Urinary bladder (tissue), 3 donors: ENCODE measurements at regions not wholly inside any gene's neighbourhood (a gene's known extent, or its start where the extent isn't known, plus 50 kb on each side); places are given as distances from the start of the nearest gene placed in this dataset.
"Not testable (repeated sequence)": the region's sequence is repeated elsewhere in the genome, so short reads cannot be mapped to it uniquely, and the experiment has no call there.

Source experiments
- DNase-seq: peaks from one replicate; pipeline ENCODE4 v3.0.0-alpha.2; 2015; ENCODE audit errors: extremely low spot score
- H3K27ac ChIP-seq: one replicate; pipeline ENCODE4 v1.5.1; 2013; ENCODE audit warnings: low read depth, mild to moderate bottlenecking, moderate library complexity
- H3K36me3 ChIP-seq: one replicate; pipeline ENCODE4 v1.6.1; 2013; ENCODE audit warnings: mild to moderate bottlenecking, moderate library complexity; ENCODE audit not compliant: insufficient read depth
- H3K4me1 ChIP-seq: one replicate; pipeline ENCODE4 v1.6.1; 2013; ENCODE audit warnings: mild to moderate bottlenecking, moderate library complexity; ENCODE audit not compliant: insufficient read depth
- H3K4me3 ChIP-seq: one replicate; pipeline ENCODE4 v1.5.1; 2013; ENCODE audit warnings: low read depth, low read length
- WGBS: extraction: QIAGEN DNeasy Blood & Tissue Kit; methylation state at CpG from one replicate; pipeline ENCODE4 v1.1.7; 2013; 5-methylcytosine and 5-hydroxymethylcytosine counted together
- donor health status: healthy with polysubstance abuse.
- donor health status: healthy.

- H3K27ac ChIP-seq = no peak overlapping the region
- 45% methylated on average over 3 of the region's 3 CpGs for WGBS
- H3K36me3 ChIP-seq = no peaks in the 10 kb centered on the region
- no peaks in the 10 kb centered on the region for H3K4me1 ChIP-seq
- DNase-seq = no peak
- H3K4me3 ChIP-seq = no peak overlapping the region
Observed at GRCh38 chr16:72467157-72467759, 295.3 kb upstream of the PMFBP1 start.

DNA sequence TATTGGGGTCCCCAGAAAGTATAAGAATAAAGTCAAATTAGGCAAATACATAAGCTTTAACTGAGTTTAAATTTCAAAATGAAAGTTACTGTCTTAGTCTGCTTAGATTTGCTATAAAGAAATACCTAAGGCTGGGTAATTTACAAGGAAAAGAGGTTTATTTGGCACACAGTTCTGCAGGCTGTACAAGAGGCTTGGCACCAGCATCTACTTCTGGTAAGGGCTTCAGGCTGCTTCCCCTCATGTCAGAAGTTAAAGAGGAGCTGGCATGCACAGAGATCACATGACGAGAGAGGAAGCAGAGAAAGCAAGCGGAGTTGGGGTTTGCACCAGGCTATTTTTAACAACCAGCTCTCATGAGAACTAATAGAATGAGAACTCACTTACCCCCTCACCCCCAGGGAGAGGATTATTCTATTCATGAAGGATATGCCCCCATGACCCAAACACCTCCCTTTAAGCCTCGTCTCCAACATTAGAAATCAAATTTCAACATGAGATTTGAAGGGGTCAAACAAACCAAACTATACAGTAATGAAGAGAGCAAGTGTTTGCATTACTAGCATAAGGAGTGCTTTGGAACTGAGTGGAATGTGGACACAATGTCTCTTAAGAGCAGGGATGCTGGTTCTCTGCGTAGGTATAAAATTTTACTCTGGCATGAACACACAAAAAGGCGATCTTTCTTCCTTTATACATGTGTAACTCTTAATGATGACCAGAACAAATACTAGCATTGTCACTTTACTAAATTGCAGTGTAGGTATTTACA lies 292.8 kb upstream of the PMFBP1 start:
- Histone ChIP-seq H3K36me3 (no peaks in the 10 kb centered on the region), H3K4me1 (no peaks in the 10 kb centered on the region), H3K27ac (no peak overlapping the region), H3K4me3 (no peak overlapping the region)
- no peak for DNase-seq
- 74% methylated on average over 5 of the region's 5 CpGs for WGBS

- Histone ChIP-seq H3K4me3 (no peak overlapping the region), H3K27ac (no peak overlapping the region), H3K4me1 (no peaks in the 10 kb centered on the region), H3K36me3 (no peaks in the 10 kb centered on the region)
- 94% methylated on average over 1 of the region's 1 CpG for WGBS
- DNase-seq = no peak
Observed at GRCh38 chr16:72464052-72464451, 292.1 kb upstream of the PMFBP1 start.

GRCh38 chr16:72458035-72458434 lies 286.1 kb upstream of the PMFBP1 start:
- 86% methylated on average over 2 of the region's 2 CpGs for WGBS
- DNase-seq = no peak
- Histone ChIP-seq H3K4me3 (no peak overlapping the region), H3K36me3 (no peaks in the 10 kb centered on the region), H3K27ac (no peak overlapping the region), H3K4me1 (no peaks in the 10 kb centered on the region)

DNA sequence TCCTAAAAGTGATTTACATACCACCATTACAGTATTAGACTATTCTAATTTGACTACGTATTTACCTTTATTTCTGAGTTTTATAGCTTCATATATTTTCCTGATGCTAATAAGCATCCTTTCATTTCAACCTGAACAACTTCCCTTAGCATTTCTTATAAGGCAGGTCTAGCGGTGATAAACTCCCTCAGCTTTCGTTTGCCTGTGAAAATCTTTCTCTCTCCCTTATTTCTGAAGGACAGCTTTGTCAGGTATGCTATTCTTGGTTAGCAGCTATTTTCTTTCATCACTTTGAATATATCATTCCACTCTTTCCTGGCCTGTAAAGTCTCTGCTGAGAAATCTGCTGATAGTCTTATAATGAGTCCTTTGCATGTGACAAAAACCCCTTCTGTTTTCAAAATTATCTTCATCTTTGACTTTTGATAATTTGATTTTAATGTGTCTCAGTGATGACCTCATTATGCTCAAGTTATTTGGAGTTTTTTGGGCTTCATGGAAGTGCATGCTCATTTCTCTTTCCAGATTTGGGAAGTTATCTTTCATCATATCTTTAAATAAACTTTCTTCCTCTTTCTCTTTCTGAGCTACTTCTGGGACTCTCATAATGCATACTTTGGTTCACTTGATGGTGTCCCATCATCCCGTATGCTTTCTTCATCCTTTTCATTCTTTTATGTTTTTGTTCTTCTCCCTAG lies 285.4 kb upstream of the PMFBP1 start:
- Histone ChIP-seq H3K4me1 (no peaks in the 10 kb centered on the region), H3K4me3 (no peak overlapping the region), H3K36me3 (no peaks in the 10 kb centered on the region), H3K27ac (no peak overlapping the region)
- 93% methylated on average over 4 of the region's 4 CpGs for WGBS
- DNase-seq = no peak

- no peaks in the 10 kb centered on the region for H3K36me3 ChIP-seq
- no peaks in the 10 kb centered on the region for H3K4me1 ChIP-seq
- no peak for DNase-seq
- 83% methylated on average over 2 of the region's 2 CpGs for WGBS
- no peak overlapping the region for H3K4me3 ChIP-seq
- no peak overlapping the region for H3K27ac ChIP-seq
Observed at GRCh38 chr16:72455743-72456659, 284.0 kb upstream of the PMFBP1 start.

DNA sequence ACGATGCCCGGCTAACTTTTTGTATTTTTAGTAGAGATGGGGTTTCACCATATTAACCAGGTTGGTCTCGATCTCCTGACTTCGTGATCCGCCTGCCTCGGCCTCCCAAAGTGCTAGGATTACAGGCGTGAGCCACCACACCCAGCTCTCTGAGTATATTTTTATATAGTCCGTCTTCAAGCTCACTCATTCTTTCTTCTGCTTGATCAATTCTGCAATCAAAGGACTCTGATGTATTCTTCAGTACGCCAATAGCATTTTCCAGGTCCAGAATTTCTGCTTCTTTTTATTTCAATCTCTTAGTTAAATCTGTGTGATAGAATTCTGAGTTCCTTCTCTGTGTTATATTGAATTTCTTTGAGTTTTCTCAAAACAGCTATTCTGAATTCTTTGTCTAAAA lies 281.9 kb upstream of the PMFBP1 start:
- H3K4me1 ChIP-seq, H3K4me3 ChIP-seq, H3K27ac ChIP-seq, DNase-seq, H3K36me3 ChIP-seq: not testable (repeated sequence)
- WGBS = over 99% methylated on average over 9 of the region's 9 CpGs

DNA sequence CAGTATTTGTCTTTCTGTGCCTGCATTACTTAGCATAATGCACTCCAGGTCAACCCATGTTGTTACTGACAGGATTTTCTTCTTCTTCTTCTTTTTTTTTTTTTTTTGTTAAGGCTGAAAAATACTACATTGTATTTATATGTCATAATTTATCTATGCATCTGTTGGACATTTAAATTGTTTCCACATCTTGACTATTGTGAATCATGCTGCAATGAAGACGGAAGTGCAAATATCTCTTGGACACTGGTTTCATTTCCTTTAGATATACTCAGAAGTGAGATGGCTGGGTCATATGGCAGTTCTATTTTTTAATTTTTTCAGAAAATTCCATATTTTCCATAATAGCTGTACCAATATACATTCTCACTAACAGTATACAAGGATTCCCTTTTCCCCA lies 272.7 kb upstream of the PMFBP1 start:
- 91% methylated on average over 1 of the region's 1 CpG for WGBS
- Histone ChIP-seq H3K36me3 (no peaks in the 10 kb centered on the region), H3K27ac (no peak overlapping the region), H3K4me3 (no peak overlapping the region), H3K4me1 (no peaks in the 10 kb centered on the region)
- DNase-seq = no peak

DNA sequence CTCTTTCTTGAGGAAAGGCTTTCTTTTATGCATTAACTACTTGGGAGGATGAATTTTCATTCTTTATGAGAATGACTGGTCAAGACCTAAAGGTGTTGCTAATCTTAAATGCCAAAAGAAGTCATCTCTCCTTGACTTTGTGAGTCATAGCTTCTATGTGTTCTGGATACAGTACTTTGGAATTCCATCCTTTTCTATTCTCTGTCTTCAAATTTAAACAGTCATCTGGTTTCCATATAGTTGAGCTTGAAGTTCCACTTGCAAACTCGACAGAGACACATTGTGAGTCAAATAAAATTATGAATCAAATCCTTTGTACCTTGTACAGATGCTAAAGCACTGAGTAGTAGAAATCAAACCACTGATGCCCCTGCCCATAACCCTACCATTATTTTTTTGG lies 271.9 kb upstream of the PMFBP1 start:
- WGBS = 70% methylated on average over 1 of the region's 1 CpG
- H3K27ac ChIP-seq = no peak overlapping the region
- no peaks in the 10 kb centered on the region for H3K36me3 ChIP-seq
- no peak for DNase-seq
- no peak overlapping the region for H3K4me3 ChIP-seq
- no peaks in the 10 kb centered on the region for H3K4me1 ChIP-seq

GRCh38 chr16:72442385-72443158 lies 270.6 kb upstream of the PMFBP1 start:
- 83% methylated on average over 5 of the region's 5 CpGs for WGBS
- Histone ChIP-seq H3K36me3 (no peaks in the 10 kb centered on the region), H3K4me1 (no peaks in the 10 kb centered on the region), H3K27ac (no peak overlapping the region), H3K4me3 (no peak overlapping the region)
- no peak for DNase-seq

GRCh38 chr16:72437891-72438290 lies 265.9 kb upstream of the PMFBP1 start:
- Histone ChIP-seq H3K4me1 (no peaks in the 10 kb centered on the region), H3K27ac (no peak overlapping the region), H3K4me3 (no peak overlapping the region), H3K36me3 (no peaks in the 10 kb centered on the region)
- no peak for DNase-seq

DNA sequence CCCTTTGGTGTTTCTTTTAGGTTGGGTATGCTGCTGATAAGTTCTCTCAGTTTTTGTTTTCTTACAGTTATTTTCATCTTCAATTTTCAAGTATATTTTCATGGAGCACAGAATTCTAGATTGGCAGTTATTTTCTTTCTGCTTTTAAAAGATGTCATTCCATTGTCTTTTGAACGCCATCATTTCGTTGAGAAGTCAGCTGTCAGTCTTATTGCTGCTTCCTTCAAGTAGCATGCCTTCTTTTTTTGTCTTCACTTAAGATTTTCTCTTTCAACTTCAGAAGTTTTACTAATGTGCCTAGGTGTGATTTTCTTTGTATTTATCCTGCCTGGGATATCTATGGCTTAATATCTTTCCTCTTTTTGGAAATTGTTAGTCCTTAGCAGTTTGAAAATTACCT lies 262.2 kb upstream of the PMFBP1 start:
- no peak overlapping the region for H3K27ac ChIP-seq
- H3K36me3 ChIP-seq = no peaks in the 10 kb centered on the region
- no peak overlapping the region for H3K4me3 ChIP-seq
- no peaks in the 10 kb centered on the region for H3K4me1 ChIP-seq
- 95% methylated on average over 2 of the region's 2 CpGs for WGBS
- DNase-seq = no peak

DNA sequence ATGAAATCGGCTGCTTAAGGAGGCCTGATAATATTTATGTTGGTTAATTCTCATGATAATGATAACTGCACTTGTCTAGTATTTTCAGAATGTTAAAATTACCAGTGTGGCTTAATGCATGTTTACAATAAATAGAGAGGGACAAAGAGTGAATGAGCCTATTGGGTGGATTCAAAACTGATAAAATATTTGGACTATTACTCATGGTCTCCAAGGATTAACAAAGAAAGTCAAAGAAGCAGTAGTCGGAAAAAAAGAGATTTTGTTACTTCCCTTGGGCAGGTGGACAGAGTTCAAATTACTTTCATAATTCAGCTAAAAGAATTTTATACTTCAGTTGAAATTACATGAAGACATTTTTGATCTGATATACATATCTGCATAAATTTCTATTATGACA lies 258.2 kb upstream of the PMFBP1 start:
- no peak for DNase-seq
- H3K4me3 ChIP-seq = no peak overlapping the region
- no peaks in the 10 kb centered on the region for H3K36me3 ChIP-seq
- H3K27ac ChIP-seq = no peak overlapping the region
- H3K4me1 ChIP-seq = no peaks in the 10 kb centered on the region
- WGBS = 56% methylated on average over 2 of the region's 2 CpGs
